GM23338 (cell line): ENCODE measurements at regions not wholly inside any gene's neighbourhood (a gene's known extent, or its start where the extent isn't known, plus 50 kb on each side); places are given as distances from the start of the nearest gene placed in this dataset.
"Not testable (repeated sequence)": the region's sequence is repeated elsewhere in the genome, so short reads cannot be mapped to it uniquely, and the experiment has no call there.

Experiments
- ATAC-seq: fragments of 200-7000 bp; cut with Tn5 transposase; 3 replicates; pipeline ENCODE4 v1.9.1; 2020
- DNase-seq: peaks from one replicate; pipeline ENCODE4 v3.0.0-alpha.2; 2015; ENCODE audit warnings: low spot score
- H2AFZ ChIP-seq: fragments of 200-600 bp; sonication (generic); 2 replicates; pipeline ENCODE4 v1.8.0; 2016; ENCODE audit warnings: antibody characterized with exemption, mild to moderate bottlenecking, moderate library complexity
- H3F3A ChIP-seq: fragments of 200-600 bp; sonication (generic); replicated peaks from 2 replicates; pipeline ENCODE4 v1.8.0; 2017; ENCODE audit warnings: antibody characterized with exemption, mixed run types, low read depth
- H3K27ac ChIP-seq: fragments of 200-600 bp; sonication (generic); 2 replicates; pipeline ENCODE4 v1.6.1; 2016; ENCODE audit warnings: low read depth
- H3K27me3 ChIP-seq: fragments of 200-600 bp; sonication (generic); 2 replicates; pipeline ENCODE4 v1.8.0; 2016; ENCODE audit warnings: mild to moderate bottlenecking, mixed run types, moderate library complexity; ENCODE audit not compliant: insufficient read depth
- H3K36me3 ChIP-seq: fragments of 200-600 bp; sonication (generic); 2 replicates; pipeline ENCODE4 v1.8.0; 2016; ENCODE audit warnings: mild to moderate bottlenecking; ENCODE audit not compliant: insufficient read depth
- H3K4me1 ChIP-seq: fragments of 200-600 bp; sonication (generic); 2 replicates; pipeline ENCODE4 v1.8.0; 2016; ENCODE audit warnings: mild to moderate bottlenecking, moderate library complexity; ENCODE audit not compliant: insufficient read depth
- H3K4me2 ChIP-seq: fragments of 200-600 bp; sonication (generic); 2 replicates; pipeline ENCODE4 v1.7.1; 2017; ENCODE audit warnings: mixed run types
- H3K4me3 ChIP-seq: fragments of 200-600 bp; sonication (generic); 2 replicates; pipeline ENCODE4 v1.6.1; 2016; ENCODE audit warnings: mixed run types
- H3K79me2 ChIP-seq: fragments of 200-600 bp; sonication (generic); replicated peaks from 2 replicates; pipeline ENCODE4 v1.8.0; 2017; ENCODE audit warnings: mild to moderate bottlenecking; ENCODE audit not compliant: insufficient read depth
- H3K9me2 ChIP-seq: fragments of 200-600 bp; sonication (generic); 2 replicates; pipeline ENCODE4 v1.8.0; 2017; ENCODE audit not compliant: insufficient read depth
- H4K20me1 ChIP-seq: fragments of 200-600 bp; sonication (generic); replicated peaks from 2 replicates; pipeline ENCODE4 v1.8.0; 2017; ENCODE audit warnings: mild to moderate bottlenecking; ENCODE audit not compliant: insufficient read depth
- H3K27ac Mint-ChIP-seq: 2 replicates; pipeline ENCODE4 v1.8.0; 2020; ENCODE audit warnings: inconsistent platforms, mild to moderate bottlenecking, moderate library complexity, mixed read lengths
- H3K27me3 Mint-ChIP-seq: 3 replicates; pipeline ENCODE4 v1.8.0; 2022; ENCODE audit warnings: low read depth, mild to moderate bottlenecking, moderate library complexity, mixed read lengths, inconsistent platforms; ENCODE audit not compliant: insufficient read depth, poor library complexity
- H3K36me3 Mint-ChIP-seq: 3 replicates; pipeline ENCODE4 v1.8.0; 2021; ENCODE audit warnings: low read depth, mild to moderate bottlenecking, inconsistent platforms, moderate library complexity, mixed read lengths
- H3K4me1 Mint-ChIP-seq: 3 replicates; pipeline ENCODE4 v1.8.0; 2020; ENCODE audit warnings: mild to moderate bottlenecking, inconsistent platforms, mixed read lengths
- H3K4me3 Mint-ChIP-seq: 3 replicates; pipeline ENCODE4 v1.8.0; 2021; ENCODE audit warnings: moderate library complexity, mild to moderate bottlenecking, inconsistent platforms, mixed read lengths
- H3K9me3 Mint-ChIP-seq: 3 replicates; pipeline ENCODE4 v1.8.0; 2020; ENCODE audit warnings: moderate library complexity, mild to moderate bottlenecking, inconsistent platforms, mixed read lengths
- EZH2phosphoT487 ChIP-seq: fragments of 200-600 bp; sonication (generic); IDR thresholded peaks from one replicate; pipeline ENCODE4 v1.8.1; 2018; ENCODE audit warnings: antibody characterized with exemption; ENCODE audit not compliant: unreplicated experiment
- NANOG ChIP-seq: IDR thresholded peaks from 2 replicates; pipeline ENCODE4 v1.6.1; 2016; ENCODE audit warnings: antibody characterized with exemption, borderline replicate concordance
- POLR2AphosphoS5 ChIP-seq: IDR thresholded peaks from 2 replicates; pipeline ENCODE4 v1.6.1; 2016; ENCODE audit warnings: antibody characterized with exemption, low read depth
- ZNF331 ChIP-seq: fragments of 250-450 bp; sonication (Bioruptor Pico); IDR thresholded peaks from 2 replicates; pipeline ENCODE4 v1.5.0; 2020; ENCODE audit warnings: low read depth, mild to moderate bottlenecking, moderate library complexity
- TF ChIP-seq, protein P1 (sequence below): IDR thresholded peaks from 2 replicates; pipeline ENCODE4 v1.6.1; 2016; ENCODE audit warnings: antibody characterized with exemption
- TF ChIP-seq, protein P2 (sequence below): IDR thresholded peaks from one replicate; pipeline ENCODE4 v1.6.1; 2018; ENCODE audit warnings: antibody characterized with exemption; ENCODE audit not compliant: unreplicated experiment

DNA sequence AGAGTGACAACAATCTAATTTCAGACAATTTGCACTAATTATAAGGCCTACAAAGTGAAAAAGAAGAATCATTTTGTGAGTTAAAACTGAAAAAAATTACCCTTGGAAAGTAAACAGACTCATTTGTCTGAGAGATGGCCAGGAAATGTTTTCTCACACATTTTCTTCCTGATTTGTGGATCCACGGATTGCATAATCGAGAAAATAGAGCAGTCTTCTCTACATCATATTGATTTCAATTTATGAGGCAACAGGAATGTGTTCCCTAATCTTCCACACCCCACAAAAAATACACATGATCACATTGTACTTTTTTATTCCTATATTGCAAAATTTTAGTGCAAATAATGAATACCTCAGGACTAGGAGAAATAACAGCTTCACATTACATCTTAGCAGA, 160.8 kb downstream of the CCER1 start:
- Mint-ChIP-seq H3K4me1 (no peaks in the 10 kb centered on the region), H3K9me3 (no peaks in the 10 kb centered on the region; the same call in 2 of the 3 replicates), H3K36me3 (no peaks in the 10 kb centered on the region), H3K4me3 (no peak overlapping the region), H3K27me3 (peaks cover 1% of the 10 kb centered on the region), H3K27ac (no peak overlapping the region)
- Histone ChIP-seq H3K27ac (no peak overlapping the region), H4K20me1 (no peaks in the 10 kb centered on the region), H3K79me2 (no peaks in the 10 kb centered on the region), H3K4me1 (no peaks in the 10 kb centered on the region), H3K4me3 (no peak overlapping the region), H3K27me3 (no peaks in the 10 kb centered on the region), H3K4me2 (no peak overlapping the region), H3F3A (no peaks in the 10 kb centered on the region), H2AFZ (no peak overlapping the region), H3K36me3 (no peaks in the 10 kb centered on the region), H3K9me2 (peaks cover 4% of the 10 kb centered on the region; the same call in 1 of the 2 replicates)
- TF ChIP-seq, protein P1, sequence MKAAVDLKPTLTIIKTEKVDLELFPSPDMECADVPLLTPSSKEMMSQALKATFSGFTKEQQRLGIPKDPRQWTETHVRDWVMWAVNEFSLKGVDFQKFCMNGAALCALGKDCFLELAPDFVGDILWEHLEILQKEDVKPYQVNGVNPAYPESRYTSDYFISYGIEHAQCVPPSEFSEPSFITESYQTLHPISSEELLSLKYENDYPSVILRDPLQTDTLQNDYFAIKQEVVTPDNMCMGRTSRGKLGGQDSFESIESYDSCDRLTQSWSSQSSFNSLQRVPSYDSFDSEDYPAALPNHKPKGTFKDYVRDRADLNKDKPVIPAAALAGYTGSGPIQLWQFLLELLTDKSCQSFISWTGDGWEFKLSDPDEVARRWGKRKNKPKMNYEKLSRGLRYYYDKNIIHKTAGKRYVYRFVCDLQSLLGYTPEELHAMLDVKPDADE: no peak
- TF ChIP-seq NANOG (no peak), POLR2AphosphoS5 (no peak), EZH2phosphoT487 (no peak)
- TF ChIP-seq, protein P2, sequence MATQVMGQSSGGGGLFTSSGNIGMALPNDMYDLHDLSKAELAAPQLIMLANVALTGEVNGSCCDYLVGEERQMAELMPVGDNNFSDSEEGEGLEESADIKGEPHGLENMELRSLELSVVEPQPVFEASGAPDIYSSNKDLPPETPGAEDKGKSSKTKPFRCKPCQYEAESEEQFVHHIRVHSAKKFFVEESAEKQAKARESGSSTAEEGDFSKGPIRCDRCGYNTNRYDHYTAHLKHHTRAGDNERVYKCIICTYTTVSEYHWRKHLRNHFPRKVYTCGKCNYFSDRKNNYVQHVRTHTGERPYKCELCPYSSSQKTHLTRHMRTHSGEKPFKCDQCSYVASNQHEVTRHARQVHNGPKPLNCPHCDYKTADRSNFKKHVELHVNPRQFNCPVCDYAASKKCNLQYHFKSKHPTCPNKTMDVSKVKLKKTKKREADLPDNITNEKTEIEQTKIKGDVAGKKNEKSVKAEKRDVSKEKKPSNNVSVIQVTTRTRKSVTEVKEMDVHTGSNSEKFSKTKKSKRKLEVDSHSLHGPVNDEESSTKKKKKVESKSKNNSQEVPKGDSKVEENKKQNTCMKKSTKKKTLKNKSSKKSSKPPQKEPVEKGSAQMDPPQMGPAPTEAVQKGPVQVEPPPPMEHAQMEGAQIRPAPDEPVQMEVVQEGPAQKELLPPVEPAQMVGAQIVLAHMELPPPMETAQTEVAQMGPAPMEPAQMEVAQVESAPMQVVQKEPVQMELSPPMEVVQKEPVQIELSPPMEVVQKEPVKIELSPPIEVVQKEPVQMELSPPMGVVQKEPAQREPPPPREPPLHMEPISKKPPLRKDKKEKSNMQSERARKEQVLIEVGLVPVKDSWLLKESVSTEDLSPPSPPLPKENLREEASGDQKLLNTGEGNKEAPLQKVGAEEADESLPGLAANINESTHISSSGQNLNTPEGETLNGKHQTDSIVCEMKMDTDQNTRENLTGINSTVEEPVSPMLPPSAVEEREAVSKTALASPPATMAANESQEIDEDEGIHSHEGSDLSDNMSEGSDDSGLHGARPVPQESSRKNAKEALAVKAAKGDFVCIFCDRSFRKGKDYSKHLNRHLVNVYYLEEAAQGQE: no peak
- no peak for DNase-seq
- ATAC-seq: no peak

DNA sequence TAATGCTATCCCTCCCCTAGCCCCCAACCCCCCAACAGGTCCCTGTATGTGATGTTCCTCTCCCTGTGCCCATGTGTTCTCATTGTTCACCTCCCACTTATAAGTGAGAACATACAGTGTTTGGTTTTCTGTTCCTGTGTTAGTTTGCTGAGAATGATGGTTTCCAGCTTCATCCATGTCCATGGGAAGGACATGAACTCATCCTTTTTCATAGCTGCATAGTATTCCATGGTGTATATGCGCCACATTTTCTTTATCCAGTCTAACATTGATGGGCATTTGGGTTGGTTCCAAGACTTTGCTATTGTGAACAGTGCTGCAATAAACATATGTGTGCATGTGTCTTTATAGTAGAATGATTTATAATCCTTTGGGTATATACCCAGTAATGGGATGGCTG, 162.3 kb downstream of the CCER1 start:
- not testable (repeated sequence) for H3K9me3 Mint-ChIP-seq, H3K27ac Mint-ChIP-seq, DNase-seq, H3K4me1 Mint-ChIP-seq, H3K36me3 ChIP-seq, H3F3A ChIP-seq, H3K4me3 ChIP-seq, H3K4me2 ChIP-seq, H3K27ac ChIP-seq, H4K20me1 ChIP-seq, H3K79me2 ChIP-seq, H3K27me3 Mint-ChIP-seq, H3K4me3 Mint-ChIP-seq, H3K9me2 ChIP-seq, H2AFZ ChIP-seq, H3K27me3 ChIP-seq, ATAC-seq, H3K4me1 ChIP-seq, H3K36me3 Mint-ChIP-seq

DNA sequence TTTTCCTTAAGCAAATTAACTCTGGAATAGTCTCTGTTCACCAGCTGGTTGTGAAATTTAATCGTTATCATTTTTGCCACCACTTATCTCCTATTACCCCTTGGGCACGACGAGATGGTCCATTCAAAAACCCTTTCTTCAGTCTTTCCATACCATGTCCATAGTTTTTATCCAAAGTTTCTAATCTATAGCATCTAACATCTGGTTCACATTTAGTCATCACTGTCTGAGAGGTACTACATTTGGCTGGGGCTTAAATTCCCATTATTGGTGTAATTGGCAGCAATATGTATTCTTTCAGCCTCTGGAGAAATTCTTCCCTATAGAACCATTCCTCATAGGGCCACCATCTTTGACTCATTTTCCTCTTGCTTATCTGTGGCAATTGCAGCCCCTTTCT, 163.5 kb downstream of the CCER1 start:
- no peak overlapping the region for H3K27ac Mint-ChIP-seq
- H3K27ac ChIP-seq: no peak overlapping the region
- no peaks in the 10 kb centered on the region for H3K4me1 ChIP-seq
- H3K36me3 Mint-ChIP-seq: no peaks in the 10 kb centered on the region
- TF ChIP-seq ZNF331 (CRISPR knock-in tag): no peak
- no peaks in the 10 kb centered on the region; the same call in 2 of the 3 replicates for H3K9me3 Mint-ChIP-seq
- H3K27me3 ChIP-seq: no peaks in the 10 kb centered on the region
- no peak overlapping the region for H3K4me2 ChIP-seq
- peaks cover 4% of the 10 kb centered on the region; the same call in 1 of the 2 replicates for H3K9me2 ChIP-seq
- H3K4me1 Mint-ChIP-seq: no peaks in the 10 kb centered on the region
- ATAC-seq (no peak), DNase-seq (no peak)
- no peaks in the 10 kb centered on the region for H3K79me2 ChIP-seq
- H3K4me3 Mint-ChIP-seq: no peak overlapping the region
- no peaks in the 10 kb centered on the region for H4K20me1 ChIP-seq
- no peak overlapping the region for H3K4me3 ChIP-seq
- H2AFZ ChIP-seq: no peak overlapping the region
- H3K36me3 ChIP-seq: no peaks in the 10 kb centered on the region
- H3F3A ChIP-seq: no peaks in the 10 kb centered on the region
- H3K27me3 Mint-ChIP-seq: no peaks in the 10 kb centered on the region
